Tibial nerve (tissue), 4 donors: ENCODE measurements at regions not wholly inside any gene's neighbourhood (a gene's known extent, or its start where the extent isn't known, plus 50 kb on each side); places are given as distances from the start of the nearest gene placed in this dataset.

Source experiments
- DNase-seq, 2 donors: peaks; one replicate each; pipeline ENCODE4 v3.0.0-alpha.2; 2019; ENCODE audit warnings: low spot score in 2 of 2
- H3K27ac ChIP-seq, 4 donors: fragments of 200-600 bp; sonication (generic) in 3 of 4; one replicate each; pipeline ENCODE4 v1.5.1; 2017 to 2019; ENCODE audit warnings: mild to moderate bottlenecking in 1 of 4
- H3K27me3 ChIP-seq, 2 donors: fragments of 200-600 bp; sonication (generic) in 1 of 2; one replicate each; pipeline versions ENCODE4 v1.5.1 to v1.6.0; 2017 to 2019
- H3K36me3 ChIP-seq, 3 donors: fragments of 200-600 bp; sonication (generic); one replicate each; pipeline ENCODE4 v1.5.1; 2018 to 2019
- H3K4me1 ChIP-seq, 4 donors: fragments of 200-600 bp; sonication (generic) in 3 of 4; one replicate each; pipeline ENCODE4 v1.5.1; 2017 to 2019
- H3K4me3 ChIP-seq, 4 donors: fragments of 200-600 bp; sonication (generic) in 3 of 4; one replicate each; pipeline ENCODE4 v1.5.1; 2017 to 2019; ENCODE audit warnings: mild to moderate bottlenecking in 1 of 4, moderate library complexity in 1 of 4
- H3K9me3 ChIP-seq, 4 donors: fragments of 200-600 bp; sonication (generic) in 3 of 4; one replicate each; pipeline ENCODE4 v1.5.1; 2017 to 2019
- EP300 ChIP-seq, 2 donors: sonication (generic); formaldehyde crosslinking; IDR thresholded peaks; one replicate each; pipeline ENCODE4 v1.6.1; 2017; ENCODE audit warnings: antibody characterized with exemption in 2 of 2, mild to moderate bottlenecking in 1 of 2
- POLR2A ChIP-seq, 2 donors: fragments of 450-650 bp; IDR thresholded peaks; one replicate each; pipeline ENCODE4 v1.6.1; 2017; ENCODE audit warnings: antibody characterized with exemption in 2 of 2, mild to moderate bottlenecking in 2 of 2, moderate library complexity in 2 of 2
- WGBS, 2 donors: methylation state at CpG; one replicate each; pipeline ENCODE4 v1.1.5; 2018; 5-methylcytosine and 5-hydroxymethylcytosine counted together
- TF ChIP-seq, protein P1 (sequence below), 5 experiments: fragments of 200-600 bp in 3 of 5; fragments of 450-650 bp in 2 of 5; sonication (generic) in 3 of 5; IDR thresholded peaks; one replicate each; pipeline ENCODE4 v1.5.1; 2016 to 2019; ENCODE audit warnings: antibody characterized with exemption in 5 of 5, mild to moderate bottlenecking in 3 of 5, moderate library complexity in 2 of 5

DNA sequence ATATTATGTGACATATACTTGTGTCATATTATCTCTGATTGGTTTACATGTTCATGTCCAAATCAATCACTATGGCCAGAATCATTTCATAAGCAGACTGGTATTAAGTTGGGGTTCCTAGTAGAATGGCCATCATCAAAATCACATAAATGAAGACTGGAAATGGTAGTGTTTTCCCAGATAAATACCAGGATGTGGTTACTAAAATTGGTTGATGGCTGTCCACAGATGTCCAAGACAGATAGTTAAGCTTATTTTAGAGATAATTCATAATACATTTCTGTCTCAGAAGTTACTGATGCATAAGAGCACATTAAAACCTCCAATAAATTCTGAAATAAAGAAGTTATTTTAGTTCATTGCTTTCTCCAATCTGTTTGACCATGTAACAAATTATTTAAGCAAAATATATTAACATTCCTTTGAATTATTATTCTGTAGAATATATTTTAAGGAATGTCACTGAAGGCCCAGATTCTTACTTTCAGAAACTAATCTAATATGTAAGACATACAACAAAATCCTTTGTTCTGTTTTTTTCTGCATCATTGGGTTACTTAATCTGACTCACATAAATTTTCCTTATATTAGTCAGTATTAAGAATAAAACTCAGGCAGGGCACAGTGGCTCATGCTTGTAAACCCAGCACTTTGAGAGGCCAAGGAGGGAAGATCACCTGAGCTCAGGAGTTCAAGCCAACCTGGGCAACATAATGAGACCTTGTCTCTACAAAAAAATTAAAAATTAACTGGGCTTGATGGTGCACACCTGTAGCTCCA, 483.9 kb downstream of the PTPRC start:
- no peak for DNase-seq
- Histone ChIP-seq H3K27me3 (no peaks in the 10 kb centered on the region), H3K36me3 (no peaks in the 10 kb centered on the region), H3K4me1 (no peaks in the 10 kb centered on the region), H3K4me3 (no peak overlapping the region), H3K9me3 (no peaks in the 10 kb centered on the region), H3K27ac (no peak overlapping the region)
- TF ChIP-seq, protein P1, sequence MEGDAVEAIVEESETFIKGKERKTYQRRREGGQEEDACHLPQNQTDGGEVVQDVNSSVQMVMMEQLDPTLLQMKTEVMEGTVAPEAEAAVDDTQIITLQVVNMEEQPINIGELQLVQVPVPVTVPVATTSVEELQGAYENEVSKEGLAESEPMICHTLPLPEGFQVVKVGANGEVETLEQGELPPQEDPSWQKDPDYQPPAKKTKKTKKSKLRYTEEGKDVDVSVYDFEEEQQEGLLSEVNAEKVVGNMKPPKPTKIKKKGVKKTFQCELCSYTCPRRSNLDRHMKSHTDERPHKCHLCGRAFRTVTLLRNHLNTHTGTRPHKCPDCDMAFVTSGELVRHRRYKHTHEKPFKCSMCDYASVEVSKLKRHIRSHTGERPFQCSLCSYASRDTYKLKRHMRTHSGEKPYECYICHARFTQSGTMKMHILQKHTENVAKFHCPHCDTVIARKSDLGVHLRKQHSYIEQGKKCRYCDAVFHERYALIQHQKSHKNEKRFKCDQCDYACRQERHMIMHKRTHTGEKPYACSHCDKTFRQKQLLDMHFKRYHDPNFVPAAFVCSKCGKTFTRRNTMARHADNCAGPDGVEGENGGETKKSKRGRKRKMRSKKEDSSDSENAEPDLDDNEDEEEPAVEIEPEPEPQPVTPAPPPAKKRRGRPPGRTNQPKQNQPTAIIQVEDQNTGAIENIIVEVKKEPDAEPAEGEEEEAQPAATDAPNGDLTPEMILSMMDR (IDR thresholded peaks at IDR 0.05): no peak
- no peak for TF ChIP-seq POLR2A (IDR thresholded peaks at IDR 0.05)
- no peak for TF ChIP-seq EP300 (IDR thresholded peaks at IDR 0.05)

- DNase-seq: no peak
- H3K4me3 ChIP-seq: no peak overlapping the region
- no peaks in the 10 kb centered on the region for H3K36me3 ChIP-seq
- H3K27ac ChIP-seq: no peak overlapping the region
- no peaks in the 10 kb centered on the region for H3K9me3 ChIP-seq
- H3K4me1 ChIP-seq: no peaks in the 10 kb centered on the region
- no peaks in the 10 kb centered on the region for H3K27me3 ChIP-seq
- 94 to 97% methylated on average over 4 of the region's 4 CpGs for WGBS, 2 donors
- TF ChIP-seq EP300 (IDR thresholded peaks at IDR 0.05): no peak
- TF ChIP-seq, protein P1 (IDR thresholded peaks at IDR 0.05): no peak
- no peak for TF ChIP-seq POLR2A (IDR thresholded peaks at IDR 0.05)
Measured at GRCh38 chr1:199123615-199124014, 484.8 kb downstream of the PTPRC start.

DNA sequence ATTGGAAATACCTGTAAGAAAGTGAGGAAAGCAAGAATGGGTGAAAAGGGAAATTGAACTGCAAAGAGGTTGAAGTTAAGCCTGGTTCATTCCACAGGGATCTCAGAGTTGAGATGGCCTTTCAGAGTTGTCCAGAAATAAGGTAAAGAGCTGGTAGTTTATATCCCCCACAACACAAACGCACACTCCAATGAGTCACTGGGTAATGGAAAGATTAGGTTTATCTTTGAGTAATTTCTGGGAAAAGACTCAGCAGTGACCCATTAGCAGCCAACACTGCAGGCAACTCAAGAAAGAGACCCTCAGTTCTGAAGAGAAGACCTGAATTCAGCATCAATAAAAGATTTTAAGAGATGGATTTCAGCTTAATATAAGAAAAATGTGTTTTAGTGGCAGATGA, 485.5 kb downstream of the PTPRC start:
- DNase-seq: no peak
- WGBS, 2 donors: 92 to 96% methylated on average over 1 of the region's 1 CpG
- no peaks in the 10 kb centered on the region for H3K9me3 ChIP-seq
- no peaks in the 10 kb centered on the region for H3K27me3 ChIP-seq
- TF ChIP-seq, protein P1 (IDR thresholded peaks at IDR 0.05): no peak
- TF ChIP-seq EP300 (IDR thresholded peaks at IDR 0.05) (no peak), POLR2A (IDR thresholded peaks at IDR 0.05) (no peak)
- no peaks in the 10 kb centered on the region for H3K4me1 ChIP-seq
- H3K36me3 ChIP-seq: no peaks in the 10 kb centered on the region
- H3K4me3 ChIP-seq: no peak overlapping the region
- no peak overlapping the region for H3K27ac ChIP-seq

DNA sequence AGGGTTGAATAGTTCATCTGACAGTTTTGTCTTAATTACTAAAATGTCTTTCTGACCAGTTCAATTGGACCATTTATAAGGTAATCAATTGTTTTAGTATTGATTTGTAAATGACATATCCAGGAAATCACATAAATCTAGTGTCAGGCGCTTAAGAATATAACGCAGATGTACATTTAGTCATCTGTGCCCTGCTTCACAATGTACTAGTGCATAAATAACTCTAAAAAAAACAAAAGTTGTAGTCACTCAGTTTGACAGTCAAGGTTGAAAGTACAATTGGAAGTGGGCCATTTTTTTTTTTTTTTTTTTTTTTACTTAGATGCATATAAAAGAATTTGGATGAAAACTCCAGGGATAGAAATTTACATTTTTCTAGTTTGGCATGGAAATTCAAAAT, 490.4 kb downstream of the PTPRC start:
- H3K36me3 ChIP-seq: no peaks in the 10 kb centered on the region
- no peak for DNase-seq
- no peaks in the 10 kb centered on the region for H3K9me3 ChIP-seq
- H3K27me3 ChIP-seq: no peaks in the 10 kb centered on the region
- no peak overlapping the region for H3K4me3 ChIP-seq
- no peaks in the 10 kb centered on the region for H3K4me1 ChIP-seq
- TF ChIP-seq, protein P1 (IDR thresholded peaks at IDR 0.05): no peak
- TF ChIP-seq EP300 (IDR thresholded peaks at IDR 0.05) (no peak), POLR2A (IDR thresholded peaks at IDR 0.05) (no peak)
- no peak overlapping the region for H3K27ac ChIP-seq
- 76 to 78% methylated on average over 2 of the region's 2 CpGs for WGBS, 2 donors

DNA sequence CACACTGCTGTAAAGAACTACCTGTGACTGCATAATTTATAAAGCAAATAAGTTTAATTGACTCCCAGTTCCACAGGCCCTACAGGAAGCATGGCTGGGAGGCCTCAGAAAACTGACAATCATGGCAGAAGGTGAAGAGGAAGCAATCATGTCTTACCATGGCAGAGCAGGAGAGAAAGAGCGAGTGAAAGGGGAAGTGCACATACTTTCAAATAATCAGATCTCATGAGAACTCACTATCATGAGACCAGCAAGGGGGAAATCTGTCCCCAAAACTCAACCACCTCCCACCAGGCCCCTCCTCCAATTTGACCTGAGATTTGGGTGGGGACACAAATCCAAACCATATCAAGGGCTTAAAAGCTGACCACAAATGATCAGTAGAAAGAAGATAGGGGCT, 493.2 kb downstream of the PTPRC start:
- WGBS, 2 donors: 83 to 86% methylated on average over 1 of the region's 1 CpG
- Histone ChIP-seq H3K36me3 (no peaks in the 10 kb centered on the region), H3K27ac (no peak overlapping the region), H3K4me3 (no peak overlapping the region), H3K4me1 (no peaks in the 10 kb centered on the region), H3K9me3 (no peaks in the 10 kb centered on the region), H3K27me3 (no peaks in the 10 kb centered on the region)
- TF ChIP-seq POLR2A (IDR thresholded peaks at IDR 0.05) (no peak), EP300 (IDR thresholded peaks at IDR 0.05) (no peak)
- TF ChIP-seq, protein P1 (IDR thresholded peaks at IDR 0.05): no peak
- DNase-seq: no peak
